ENCODE measurements at regions not wholly inside any gene's neighbourhood (a gene's known extent, or its start where the extent isn't known, plus 50 kb on each side); places are given as distances from the start of the nearest gene placed in this dataset.

GRCh38 chr11:19525714-19526113, 186.9 kb upstream of the NAV2 start:
- TF ChIP-seq, protein P1, sequence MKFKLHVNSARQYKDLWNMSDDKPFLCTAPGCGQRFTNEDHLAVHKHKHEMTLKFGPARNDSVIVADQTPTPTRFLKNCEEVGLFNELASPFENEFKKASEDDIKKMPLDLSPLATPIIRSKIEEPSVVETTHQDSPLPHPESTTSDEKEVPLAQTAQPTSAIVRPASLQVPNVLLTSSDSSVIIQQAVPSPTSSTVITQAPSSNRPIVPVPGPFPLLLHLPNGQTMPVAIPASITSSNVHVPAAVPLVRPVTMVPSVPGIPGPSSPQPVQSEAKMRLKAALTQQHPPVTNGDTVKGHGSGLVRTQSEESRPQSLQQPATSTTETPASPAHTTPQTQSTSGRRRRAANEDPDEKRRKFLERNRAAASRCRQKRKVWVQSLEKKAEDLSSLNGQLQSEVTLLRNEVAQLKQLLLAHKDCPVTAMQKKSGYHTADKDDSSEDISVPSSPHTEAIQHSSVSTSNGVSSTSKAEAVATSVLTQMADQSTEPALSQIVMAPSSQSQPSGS (IDR thresholded peaks at IDR 0.05; ENCODE audit: low read length), result no peak
- no peak for TF ChIP-seq JUND (IDR thresholded peaks at IDR 0.05; ENCODE audit: low read length)
- TF ChIP-seq RXRA (IDR thresholded peaks at IDR 0.05; ENCODE audit: insufficient read depth, low read depth, low read length), result no peak
- no peak for TF ChIP-seq BCL11A (IDR thresholded peaks at IDR 0.05; ENCODE audit: low read depth in 2 of 2, low read length in 2 of 2)
- no peak for TF ChIP-seq RAD21 (IDR thresholded peaks at IDR 0.05 in 1 of 2, conservative IDR thresholded peaks at IDR 0.05 in 1 of 2; ENCODE audit: low read depth in 2 of 2, low read length in 2 of 2)
- TF ChIP-seq JUN (IDR thresholded peaks at IDR 0.05; ENCODE audit: low read depth, low read length), result no peak
- TF ChIP-seq, protein P2, sequence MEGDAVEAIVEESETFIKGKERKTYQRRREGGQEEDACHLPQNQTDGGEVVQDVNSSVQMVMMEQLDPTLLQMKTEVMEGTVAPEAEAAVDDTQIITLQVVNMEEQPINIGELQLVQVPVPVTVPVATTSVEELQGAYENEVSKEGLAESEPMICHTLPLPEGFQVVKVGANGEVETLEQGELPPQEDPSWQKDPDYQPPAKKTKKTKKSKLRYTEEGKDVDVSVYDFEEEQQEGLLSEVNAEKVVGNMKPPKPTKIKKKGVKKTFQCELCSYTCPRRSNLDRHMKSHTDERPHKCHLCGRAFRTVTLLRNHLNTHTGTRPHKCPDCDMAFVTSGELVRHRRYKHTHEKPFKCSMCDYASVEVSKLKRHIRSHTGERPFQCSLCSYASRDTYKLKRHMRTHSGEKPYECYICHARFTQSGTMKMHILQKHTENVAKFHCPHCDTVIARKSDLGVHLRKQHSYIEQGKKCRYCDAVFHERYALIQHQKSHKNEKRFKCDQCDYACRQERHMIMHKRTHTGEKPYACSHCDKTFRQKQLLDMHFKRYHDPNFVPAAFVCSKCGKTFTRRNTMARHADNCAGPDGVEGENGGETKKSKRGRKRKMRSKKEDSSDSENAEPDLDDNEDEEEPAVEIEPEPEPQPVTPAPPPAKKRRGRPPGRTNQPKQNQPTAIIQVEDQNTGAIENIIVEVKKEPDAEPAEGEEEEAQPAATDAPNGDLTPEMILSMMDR (IDR thresholded peaks at IDR 0.05; ENCODE audit: control extremely low read depth in 1 of 3, insufficient read depth in 1 of 3, low read depth in 1 of 3, low read length in 3 of 3), result no peak
- TF ChIP-seq YY1 (IDR thresholded peaks at IDR 0.05; ENCODE audit: low read depth, low read length), result no peak
- TF ChIP-seq EP300 (IDR thresholded peaks at IDR 0.05; ENCODE audit: borderline replicate concordance in 1 of 2, low read depth in 2 of 2, low read length in 2 of 2), result no peak
- TF ChIP-seq SP1 (IDR thresholded peaks at IDR 0.05; ENCODE audit: low read depth, low read length), result no peak
- no peak for TF ChIP-seq EZH2 (IDR thresholded peaks at IDR 0.05; ENCODE audit: low read depth, low read length, severe bottlenecking)
- TF ChIP-seq CEBPB (IDR thresholded peaks at IDR 0.05; ENCODE audit: low read depth, low read length), result no peak
